Astrocyte of the cerebellum (primary cell): ENCODE measurements at regions not wholly inside any gene's neighbourhood (a gene's known extent, or its start where the extent isn't known, plus 50 kb on each side); places are given as distances from the start of the nearest gene placed in this dataset.

Experiments
- DNase-seq: peaks from one replicate; pipeline ENCODE4 v3.0.0-alpha.2; 2011; ENCODE audit warnings: low read depth
- H3K4me3 ChIP-seq: 2 replicates; pipeline ENCODE4 v1.5.1; 2011; ENCODE audit warnings: mild to moderate bottlenecking, low read depth, low read length, moderate library complexity
- CTCF ChIP-seq: IDR thresholded peaks from 2 replicates; pipeline ENCODE4 v1.5.1; 2012; ENCODE audit warnings: low read length, low read depth, moderate library complexity, mild to moderate bottlenecking; ENCODE audit errors: missing control alignments
- in situ Hi-C: cut with HindIII; loops from 2 replicates; pipeline ENCODE4 v1.10.0; 2017; ENCODE audit warnings: low sequenced_read_pairs

GRCh38 chr18:28485918-28486317, 309.0 kb upstream of the CDH2 start:
- no peak for TF ChIP-seq CTCF
- in situ Hi-C loops: no loop called here
- no peak for DNase-seq
- H3K4me3 ChIP-seq: no peak overlapping the region

DNA sequence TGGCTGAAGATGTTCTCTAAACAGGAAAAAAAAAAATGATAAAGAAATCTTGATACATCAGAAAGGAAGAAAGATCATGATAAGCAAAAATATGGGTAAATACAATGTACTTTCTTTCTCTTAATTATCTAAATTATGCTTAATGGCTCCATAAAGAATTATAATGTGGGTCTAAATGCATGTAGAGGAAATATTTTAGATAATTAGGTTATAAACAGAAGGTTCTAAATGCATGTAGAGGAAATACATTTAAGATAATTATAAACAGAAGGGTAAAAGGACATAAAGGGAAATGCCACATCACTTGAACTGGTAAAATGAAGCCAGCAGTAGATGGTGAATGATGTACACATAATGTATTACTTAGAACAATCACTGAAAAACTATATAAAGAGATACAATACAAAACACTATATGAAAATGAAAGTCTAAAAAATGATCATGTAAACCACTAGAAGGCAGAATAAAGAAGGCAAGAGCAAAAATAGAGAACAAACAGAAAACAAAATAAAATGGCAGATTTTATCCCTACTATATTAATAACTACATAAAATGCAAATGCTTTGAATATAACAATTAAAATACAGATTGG, 308.4 kb upstream of the CDH2 start:
- no peak for TF ChIP-seq CTCF
- no peak overlapping the region for H3K4me3 ChIP-seq
- in situ Hi-C loops: no loop called here
- no peak for DNase-seq

- in situ Hi-C loops: no loop called here
- no peak for TF ChIP-seq CTCF
- H3K4me3 ChIP-seq: no peak overlapping the region
- DNase-seq: no peak
These were observed 301.6 kb upstream of the CDH2 start for GRCh38 chr18:28478531-28478930.

GRCh38 chr18:28476302-28476701, 299.4 kb upstream of the CDH2 start:
- DNase-seq: no peak
- TF ChIP-seq CTCF: no peak
- no peak overlapping the region for H3K4me3 ChIP-seq
- in situ Hi-C loops: no loop called here

DNA sequence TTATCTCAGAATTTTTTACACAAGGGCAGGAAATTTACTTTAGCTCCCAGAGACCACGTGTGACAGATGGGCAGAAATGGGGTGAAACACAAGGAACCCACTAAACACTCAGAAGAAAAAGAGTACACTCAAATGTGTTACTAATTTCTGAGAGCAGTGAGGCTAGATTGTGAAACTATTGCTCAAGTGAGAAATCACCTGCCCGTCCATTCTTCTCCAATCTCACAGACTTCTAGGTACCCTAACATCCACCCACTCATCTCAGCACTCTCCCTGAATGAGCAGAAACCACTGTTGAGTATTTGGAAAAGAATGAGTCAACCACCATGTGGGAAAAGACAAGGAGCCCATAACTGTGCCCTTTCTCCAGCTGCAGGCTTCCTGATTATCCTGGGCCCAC, 293.0 kb upstream of the CDH2 start:
- no peak for DNase-seq
- TF ChIP-seq CTCF: no peak
- in situ Hi-C loops: loop anchor here (5.0 kb wide), 1 partner anchor 52 kb away; no protein-coding TSS in a partner anchor
- no peak overlapping the region for H3K4me3 ChIP-seq

GRCh38 chr18:28468901-28469300, 292.0 kb upstream of the CDH2 start:
- in situ Hi-C loops: loop anchor here (5.0 kb wide), 1 partner anchor 53 kb away; no protein-coding TSS in a partner anchor
- DNase-seq: no peak
- no peak overlapping the region for H3K4me3 ChIP-seq
- TF ChIP-seq CTCF: no peak
